A673 (cell line): ENCODE measurements at regions not wholly inside any gene's neighbourhood (a gene's known extent, or its start where the extent isn't known, plus 50 kb on each side); places are given as distances from the start of the nearest gene placed in this dataset.

ENCODE experiments used
- EZH2 ChIP-seq: fragments of 200-600 bp; sonication (generic); IDR thresholded peaks from 2 replicates; pipeline ENCODE4 v1.6.1; 2017; ENCODE audit warnings: borderline replicate concordance, low read depth, mild to moderate bottlenecking, mixed read lengths, antibody characterized with exemption, low read length; ENCODE audit not compliant: poor library complexity, severe bottlenecking
- TF ChIP-seq, protein P1 (sequence below): fragments of 300-800, 200-600 bp; sonication (generic); conservative IDR thresholded peaks from 2 replicates; pipeline ENCODE4 v1.5.1; 2017; ENCODE audit warnings: low read depth, mild to moderate bottlenecking, antibody characterized with exemption, low read length, moderate library complexity, mixed read lengths

DNA sequence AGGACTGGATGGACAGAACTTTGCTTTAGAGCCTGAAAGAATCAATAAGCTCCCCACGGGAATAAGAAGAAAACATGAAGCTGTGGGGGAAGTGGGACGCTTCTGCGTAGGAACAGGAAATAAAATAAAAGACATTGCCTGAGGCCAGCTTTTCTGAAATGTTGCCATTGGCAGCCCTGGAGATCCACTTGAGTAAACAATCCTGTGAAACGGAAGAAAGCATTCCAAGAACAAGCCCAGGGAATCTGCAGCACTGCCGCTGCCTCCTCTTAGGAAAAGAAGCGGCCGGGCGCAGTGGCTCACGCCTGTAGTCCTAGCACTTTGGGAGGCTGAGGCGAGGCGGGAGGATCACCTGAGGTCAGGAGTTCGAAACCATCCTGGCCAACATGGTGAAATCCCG, 182.3 kb upstream of the RALGAPA2 start:
- TF ChIP-seq, protein P1, sequence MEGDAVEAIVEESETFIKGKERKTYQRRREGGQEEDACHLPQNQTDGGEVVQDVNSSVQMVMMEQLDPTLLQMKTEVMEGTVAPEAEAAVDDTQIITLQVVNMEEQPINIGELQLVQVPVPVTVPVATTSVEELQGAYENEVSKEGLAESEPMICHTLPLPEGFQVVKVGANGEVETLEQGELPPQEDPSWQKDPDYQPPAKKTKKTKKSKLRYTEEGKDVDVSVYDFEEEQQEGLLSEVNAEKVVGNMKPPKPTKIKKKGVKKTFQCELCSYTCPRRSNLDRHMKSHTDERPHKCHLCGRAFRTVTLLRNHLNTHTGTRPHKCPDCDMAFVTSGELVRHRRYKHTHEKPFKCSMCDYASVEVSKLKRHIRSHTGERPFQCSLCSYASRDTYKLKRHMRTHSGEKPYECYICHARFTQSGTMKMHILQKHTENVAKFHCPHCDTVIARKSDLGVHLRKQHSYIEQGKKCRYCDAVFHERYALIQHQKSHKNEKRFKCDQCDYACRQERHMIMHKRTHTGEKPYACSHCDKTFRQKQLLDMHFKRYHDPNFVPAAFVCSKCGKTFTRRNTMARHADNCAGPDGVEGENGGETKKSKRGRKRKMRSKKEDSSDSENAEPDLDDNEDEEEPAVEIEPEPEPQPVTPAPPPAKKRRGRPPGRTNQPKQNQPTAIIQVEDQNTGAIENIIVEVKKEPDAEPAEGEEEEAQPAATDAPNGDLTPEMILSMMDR = no peak
- no peak for TF ChIP-seq EZH2
